Activated T-cell treated with anti-CD3 and anti-CD28 coated beads, Interleukin-2, amount 50 U/mL, for 4 hours (primary cell): ENCODE measurements at regions not wholly inside any gene's neighbourhood (a gene's known extent, or its start where the extent isn't known, plus 50 kb on each side); places are given as distances from the start of the nearest gene placed in this dataset.

Experiments used
- ATAC-seq, 2 donors: fragments of 200-7000 bp; cut with Tn5 transposase; one replicate each; pipeline ENCODE4 v1.10.0; 2021
- DNase-seq: peaks from one replicate; pipeline ENCODE4 v3.0.0-alpha.2; 2020
- H3K27me3 Mint-ChIP-seq: one replicate; pipeline ENCODE4 v1.8.0; 2021; ENCODE audit warnings: low read depth, mixed read lengths
- H3K36me3 Mint-ChIP-seq: one replicate; pipeline ENCODE4 v1.8.0; 2022; ENCODE audit warnings: mixed read lengths; ENCODE audit not compliant: insufficient read depth
- H3K4me1 Mint-ChIP-seq: one replicate; pipeline ENCODE4 v1.8.0; 2021; ENCODE audit warnings: low read depth, mixed read lengths
- H3K4me3 Mint-ChIP-seq: one replicate; pipeline ENCODE4 v1.8.0; 2021; ENCODE audit warnings: mild to moderate bottlenecking, moderate library complexity, mixed read lengths
- H3K9me3 Mint-ChIP-seq: one replicate; pipeline ENCODE4 v1.8.0; 2021; ENCODE audit warnings: mixed read lengths

DNA sequence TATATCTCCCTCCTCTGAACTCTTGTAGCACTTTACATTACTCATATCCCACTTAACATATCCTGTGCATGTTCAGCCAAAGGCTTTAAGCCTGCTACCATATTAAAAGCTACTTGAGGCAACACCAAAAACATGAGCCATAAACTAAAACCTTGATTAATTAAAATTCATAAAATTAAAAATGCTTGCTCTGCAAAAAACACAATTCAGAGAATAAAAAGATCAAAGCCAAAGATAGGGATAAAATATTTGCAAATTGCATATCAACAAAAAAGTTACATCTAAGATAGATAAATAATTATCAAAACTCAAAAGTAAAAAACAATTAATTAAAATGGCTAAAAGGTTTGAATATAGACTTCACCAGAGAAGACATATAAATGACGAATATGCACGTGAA, 495.4 kb upstream of the PIK3C3 start:
- Mint-ChIP-seq H3K9me3 (peaks cover 21% of the 10 kb centered on the region), H3K4me1 (no peaks in the 10 kb centered on the region)
- no peak for ATAC-seq

DNA sequence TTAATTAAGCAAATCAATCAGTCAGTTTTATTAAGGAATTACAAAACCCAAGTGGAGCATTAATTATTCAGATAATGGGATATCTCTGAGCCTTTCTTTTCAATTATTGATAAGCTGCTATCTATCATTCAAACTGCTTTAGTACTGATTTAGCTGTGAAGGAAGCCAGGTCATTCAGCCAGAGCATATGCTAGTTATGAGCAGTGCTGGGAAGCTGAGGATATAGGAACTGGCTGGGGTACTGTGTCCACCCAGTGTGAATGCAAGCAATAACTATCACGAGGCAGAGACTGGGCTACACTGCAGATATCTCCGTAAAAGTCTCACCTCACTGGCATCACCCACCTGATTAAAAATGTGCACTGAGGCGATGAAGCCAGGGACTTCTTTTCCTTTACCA, 496.7 kb upstream of the PIK3C3 start:
- DNase-seq (no peak), ATAC-seq (no peak)
- Mint-ChIP-seq H3K4me3 (no peak overlapping the region), H3K36me3 (no peaks in the 10 kb centered on the region), H3K4me1 (no peaks in the 10 kb centered on the region), H3K27me3 (no peaks in the 10 kb centered on the region), H3K9me3 (peaks cover 21% of the 10 kb centered on the region)

More for the DNA sequence above, 495.4 kb upstream of the PIK3C3 start:
- Mint-ChIP-seq H3K4me3 (no peak overlapping the region), H3K27me3 (no peaks in the 10 kb centered on the region), H3K36me3 (no peaks in the 10 kb centered on the region)
- no peak for DNase-seq

DNA sequence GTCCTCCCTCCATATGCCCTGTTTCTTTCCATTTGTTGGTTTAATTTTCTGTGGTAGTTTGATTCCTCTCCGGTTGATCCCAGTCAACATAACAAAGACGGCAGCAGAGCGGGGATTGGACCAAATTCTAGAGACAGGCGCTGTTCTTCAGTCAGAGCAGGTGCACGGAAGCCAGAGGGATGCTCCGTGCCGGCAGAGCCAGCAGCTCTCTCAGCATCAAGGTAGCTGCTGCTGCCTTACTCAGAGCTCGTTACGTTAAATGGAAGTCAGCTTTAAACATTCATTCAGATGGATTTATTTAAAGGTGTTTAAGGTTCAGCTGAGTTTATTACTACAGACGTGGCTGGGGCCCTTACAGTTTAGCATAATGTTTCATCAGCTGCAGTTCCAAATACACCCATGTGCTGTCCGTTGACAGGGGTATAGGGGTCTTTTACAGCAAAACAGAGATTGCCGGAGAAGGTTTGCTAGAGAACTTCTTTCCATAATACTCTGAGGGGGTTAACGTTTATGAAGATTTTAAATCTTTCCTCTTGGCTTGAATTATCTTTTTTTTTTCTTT, 497.2 kb upstream of the PIK3C3 start:
- H3K9me3 Mint-ChIP-seq: peaks cover 22% of the 10 kb centered on the region

DNA sequence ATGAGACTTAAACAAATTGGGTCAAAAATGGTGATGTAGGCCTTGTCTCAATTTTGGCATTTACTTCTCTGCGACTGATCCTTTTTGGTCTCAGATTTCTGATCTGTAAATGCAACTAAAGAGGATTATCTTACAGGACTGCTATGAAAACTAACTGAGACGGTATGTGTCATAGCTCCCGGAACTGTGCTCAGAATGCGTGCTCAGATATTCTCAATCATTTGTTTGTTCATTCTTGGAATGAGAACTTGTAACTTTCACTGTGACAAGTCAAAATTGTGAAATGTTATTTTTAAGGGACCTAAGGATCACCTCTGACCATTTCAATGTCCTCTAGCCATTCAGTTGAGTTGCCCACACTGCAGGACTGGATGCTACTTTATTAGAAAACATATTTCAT, 498.2 kb upstream of the PIK3C3 start:
- DNase-seq (no peak), ATAC-seq (no peak)
- Mint-ChIP-seq H3K4me3 (no peak overlapping the region), H3K27me3 (no peaks in the 10 kb centered on the region), H3K4me1 (no peaks in the 10 kb centered on the region), H3K36me3 (no peaks in the 10 kb centered on the region), H3K9me3 (peaks cover 22% of the 10 kb centered on the region)

More for the DNA sequence above, 497.2 kb upstream of the PIK3C3 start:
- no peaks in the 10 kb centered on the region for H3K4me1 Mint-ChIP-seq
- no peaks in the 10 kb centered on the region for H3K36me3 Mint-ChIP-seq
- no peak overlapping the region for H3K4me3 Mint-ChIP-seq
- ATAC-seq (no peak), DNase-seq (no peak)
- H3K27me3 Mint-ChIP-seq: no peaks in the 10 kb centered on the region

DNA sequence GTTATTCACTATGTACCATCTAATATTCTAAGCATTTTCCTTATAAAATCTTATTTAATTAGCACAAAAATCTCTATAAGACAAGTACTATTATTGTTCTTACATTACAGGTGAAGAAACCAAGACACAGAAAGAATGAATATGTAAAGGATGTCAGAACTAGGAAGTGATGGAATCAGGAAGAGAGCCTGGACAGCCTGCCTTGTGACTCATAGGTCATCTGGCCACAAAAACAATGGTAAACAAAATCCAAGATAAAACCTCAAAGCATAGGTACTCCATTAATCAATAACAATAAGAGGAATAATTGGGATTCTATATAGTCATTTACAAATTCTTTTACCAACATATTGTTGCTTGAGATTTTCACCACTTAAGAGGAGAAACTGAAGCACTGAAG, 505.4 kb upstream of the PIK3C3 start:
- Mint-ChIP-seq H3K9me3 (peaks cover 17% of the 10 kb centered on the region), H3K4me1 (no peaks in the 10 kb centered on the region), H3K4me3 (no peak overlapping the region), H3K36me3 (no peaks in the 10 kb centered on the region), H3K27me3 (no peaks in the 10 kb centered on the region)
- ATAC-seq: no peak
- no peak for DNase-seq

DNA sequence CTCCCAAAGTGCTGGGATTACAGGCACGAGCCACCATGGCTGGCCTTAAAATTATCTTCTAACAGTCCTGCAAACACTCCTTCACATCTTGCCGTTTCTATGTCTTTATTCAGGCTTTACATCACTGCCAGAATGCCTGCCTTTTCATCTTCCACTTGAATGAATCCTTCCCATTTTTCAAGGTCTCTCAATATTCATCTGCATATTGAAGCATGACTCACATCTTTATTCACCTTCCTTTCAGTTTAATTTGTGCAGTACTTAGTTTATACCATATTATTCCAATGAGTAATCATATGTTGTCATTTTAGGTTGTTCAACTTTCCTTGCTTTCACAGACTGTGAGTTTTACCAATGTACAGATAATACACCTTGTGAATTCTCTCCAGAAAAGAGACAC, 510.1 kb upstream of the PIK3C3 start:
- Mint-ChIP-seq H3K4me1 (no peaks in the 10 kb centered on the region), H3K4me3 (no peak overlapping the region), H3K9me3 (peaks cover 12% of the 10 kb centered on the region), H3K27me3 (no peaks in the 10 kb centered on the region), H3K36me3 (no peaks in the 10 kb centered on the region)
- no peak for ATAC-seq
- DNase-seq: no peak

DNA sequence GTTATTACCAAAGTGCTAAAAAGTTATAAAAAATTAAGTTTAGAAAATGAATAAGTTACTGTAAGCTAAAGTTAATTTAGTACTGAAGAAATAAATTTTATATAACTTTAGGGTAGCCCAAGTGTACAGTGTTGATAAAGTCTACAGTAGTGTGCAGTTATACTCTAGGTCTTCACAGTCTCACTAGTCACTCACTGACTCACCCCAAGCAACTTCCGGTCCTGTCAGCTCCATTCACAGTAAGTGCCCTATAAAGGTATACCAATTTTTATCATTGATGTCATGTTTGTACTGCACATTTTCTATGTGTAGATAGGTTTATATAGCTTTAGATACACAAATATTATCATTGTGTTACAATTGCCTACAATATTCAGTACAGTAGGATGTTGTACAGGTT, 518.3 kb upstream of the PIK3C3 start:
- DNase-seq (no peak), ATAC-seq (no peak)
- peaks cover 14% of the 10 kb centered on the region for H3K9me3 Mint-ChIP-seq
- no peaks in the 10 kb centered on the region for H3K27me3 Mint-ChIP-seq
- H3K4me1 Mint-ChIP-seq: no peaks in the 10 kb centered on the region
- H3K36me3 Mint-ChIP-seq: no peaks in the 10 kb centered on the region
- no peak overlapping the region for H3K4me3 Mint-ChIP-seq

DNA sequence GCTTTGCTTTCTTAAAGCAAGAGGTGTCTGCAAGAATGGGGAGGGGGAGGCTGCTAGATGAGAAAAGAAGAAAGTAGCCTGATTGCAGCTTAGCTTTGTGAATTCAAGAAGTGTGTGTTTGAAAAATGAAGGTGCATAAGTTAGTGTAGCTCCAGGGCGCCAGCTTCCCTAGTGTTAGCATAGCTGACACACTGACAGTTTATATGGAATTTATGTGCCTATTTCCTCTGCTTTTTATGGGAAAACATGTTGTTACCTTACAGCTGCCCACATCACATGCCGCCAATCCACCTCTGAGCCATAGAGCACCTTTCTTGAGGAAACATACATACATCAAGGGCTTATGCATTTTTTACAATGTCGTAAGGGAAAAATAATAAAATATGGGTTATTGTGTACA, 536.4 kb upstream of the PIK3C3 start:
- H3K27me3 Mint-ChIP-seq: no peaks in the 10 kb centered on the region
- no peak for DNase-seq

DNA sequence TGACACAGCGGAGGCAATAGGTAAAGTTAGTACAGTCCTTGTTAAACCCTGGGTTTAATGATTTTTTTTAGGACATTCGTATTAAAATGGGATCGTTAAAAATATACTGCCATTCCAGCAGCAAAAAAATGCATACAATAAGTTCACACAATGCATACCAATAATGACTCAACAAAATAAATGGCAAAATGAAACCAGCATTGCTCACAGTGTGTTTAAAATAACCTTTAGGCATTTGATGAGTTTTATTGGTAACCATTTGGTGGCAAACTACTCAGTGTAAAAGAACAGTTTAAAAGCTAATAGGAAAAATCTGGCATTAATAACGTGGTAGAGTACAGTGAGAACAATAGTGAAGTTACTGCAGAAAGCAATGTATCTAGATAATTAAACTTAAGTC, 539.0 kb upstream of the PIK3C3 start:
- ATAC-seq (no peak), DNase-seq (no peak)
- Mint-ChIP-seq H3K36me3 (no peaks in the 10 kb centered on the region), H3K9me3 (peaks cover 24% of the 10 kb centered on the region), H3K27me3 (no peaks in the 10 kb centered on the region), H3K4me1 (no peaks in the 10 kb centered on the region), H3K4me3 (no peak overlapping the region)

More for the DNA sequence above, 536.4 kb upstream of the PIK3C3 start:
- no peaks in the 10 kb centered on the region for H3K36me3 Mint-ChIP-seq
- H3K4me3 Mint-ChIP-seq: no peak overlapping the region
- peaks cover 22% of the 10 kb centered on the region for H3K9me3 Mint-ChIP-seq
- H3K4me1 Mint-ChIP-seq: no peaks in the 10 kb centered on the region
- ATAC-seq: no peak

DNA sequence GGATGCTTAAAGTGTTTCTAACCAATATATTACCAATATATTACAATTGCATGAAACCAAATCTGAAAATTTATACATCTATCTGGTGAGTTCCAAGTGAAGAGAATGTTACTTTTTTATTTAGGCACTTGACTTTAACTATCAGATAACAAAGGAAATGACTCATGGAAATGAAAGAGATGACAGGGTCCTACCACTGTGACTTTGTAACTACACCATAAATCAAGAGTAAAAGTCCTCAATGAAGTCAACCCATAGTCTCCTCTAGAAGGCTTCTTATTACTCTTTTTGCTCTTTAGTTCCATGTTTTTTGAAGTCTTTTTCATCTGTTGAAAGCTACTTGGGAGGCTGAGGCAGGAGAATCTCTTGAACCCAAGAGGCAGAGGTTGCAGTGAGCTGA, 545.0 kb upstream of the PIK3C3 start:
- Mint-ChIP-seq H3K36me3 (no peaks in the 10 kb centered on the region), H3K4me1 (no peaks in the 10 kb centered on the region), H3K27me3 (no peaks in the 10 kb centered on the region), H3K4me3 (no peak overlapping the region), H3K9me3 (peaks cover 19% of the 10 kb centered on the region)
- no peak for ATAC-seq
- no peak for DNase-seq

DNA sequence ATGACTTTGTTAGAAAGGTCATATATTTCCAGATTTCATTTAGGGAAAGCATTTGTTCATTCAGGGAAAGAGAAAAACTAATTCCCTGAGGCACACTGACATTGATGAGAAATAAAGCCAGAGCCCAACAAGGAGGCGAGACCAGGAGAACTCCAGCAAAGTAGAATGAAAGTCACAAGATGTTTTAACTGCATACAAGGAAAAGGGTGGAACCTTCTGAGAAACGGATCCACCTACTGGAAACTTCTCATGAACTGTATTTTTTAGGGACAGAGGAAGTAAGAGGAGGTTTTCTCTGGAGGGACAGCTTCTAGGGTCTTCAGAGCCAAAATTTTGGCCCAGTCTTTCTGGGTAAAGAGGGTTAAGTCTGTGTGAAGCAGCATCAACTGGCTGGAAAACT, 548.2 kb upstream of the PIK3C3 start:
- H3K9me3 Mint-ChIP-seq: peaks cover 6% of the 10 kb centered on the region

DNA sequence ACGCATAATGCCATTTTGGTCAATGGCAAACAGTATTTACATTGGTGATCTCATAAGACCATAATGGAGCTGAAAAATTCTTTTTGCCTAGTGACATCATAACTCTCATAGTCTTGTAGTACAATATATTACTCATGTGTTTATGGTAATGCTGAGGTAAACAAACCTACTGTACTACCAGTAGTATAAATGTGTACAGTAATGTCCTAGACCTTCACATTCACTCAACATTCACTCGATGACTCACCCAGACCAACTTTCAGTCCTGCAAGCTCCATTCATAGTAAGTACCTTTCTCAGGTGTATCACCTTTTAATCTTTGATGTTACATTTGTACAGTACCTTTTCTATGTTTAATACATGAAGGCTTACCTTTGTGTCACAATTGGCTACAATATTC, 558.2 kb upstream of the PIK3C3 start:
- H3K36me3 Mint-ChIP-seq: no peaks in the 10 kb centered on the region
- DNase-seq (no peak), ATAC-seq (no peak)
- no peaks in the 10 kb centered on the region for H3K27me3 Mint-ChIP-seq
- H3K4me3 Mint-ChIP-seq: no peak overlapping the region
- no peaks in the 10 kb centered on the region for H3K4me1 Mint-ChIP-seq
- H3K9me3 Mint-ChIP-seq: peaks cover 4% of the 10 kb centered on the region

More for the DNA sequence above, 548.2 kb upstream of the PIK3C3 start:
- no peaks in the 10 kb centered on the region for H3K27me3 Mint-ChIP-seq
- no peak for ATAC-seq
- H3K4me3 Mint-ChIP-seq: no peak overlapping the region
- no peak for DNase-seq
- no peaks in the 10 kb centered on the region for H3K4me1 Mint-ChIP-seq
- no peaks in the 10 kb centered on the region for H3K36me3 Mint-ChIP-seq

DNA sequence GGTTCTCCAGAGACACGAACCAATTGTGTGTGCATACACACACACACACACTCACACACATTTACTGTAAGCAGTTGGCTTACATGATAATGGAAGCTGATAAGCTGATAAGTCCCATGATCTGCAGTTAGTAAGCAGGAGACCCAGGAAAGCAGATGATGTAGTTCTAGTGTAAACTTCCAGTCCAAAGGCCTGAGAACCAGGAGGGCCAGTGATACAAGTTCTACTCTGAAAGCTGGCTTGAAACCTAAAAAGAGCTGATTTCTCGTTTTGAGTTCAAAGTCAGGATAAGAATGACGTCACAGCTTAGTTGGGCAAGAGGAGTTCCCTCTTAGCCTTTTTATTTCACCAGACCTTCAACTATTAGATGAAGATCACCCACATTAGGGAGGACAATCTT, 558.8 kb upstream of the PIK3C3 start:
- Mint-ChIP-seq H3K9me3 (peaks cover 4% of the 10 kb centered on the region), H3K4me3 (no peak overlapping the region), H3K27me3 (no peaks in the 10 kb centered on the region), H3K4me1 (no peaks in the 10 kb centered on the region), H3K36me3 (no peaks in the 10 kb centered on the region)
- DNase-seq: no peak
- ATAC-seq: no peak

DNA sequence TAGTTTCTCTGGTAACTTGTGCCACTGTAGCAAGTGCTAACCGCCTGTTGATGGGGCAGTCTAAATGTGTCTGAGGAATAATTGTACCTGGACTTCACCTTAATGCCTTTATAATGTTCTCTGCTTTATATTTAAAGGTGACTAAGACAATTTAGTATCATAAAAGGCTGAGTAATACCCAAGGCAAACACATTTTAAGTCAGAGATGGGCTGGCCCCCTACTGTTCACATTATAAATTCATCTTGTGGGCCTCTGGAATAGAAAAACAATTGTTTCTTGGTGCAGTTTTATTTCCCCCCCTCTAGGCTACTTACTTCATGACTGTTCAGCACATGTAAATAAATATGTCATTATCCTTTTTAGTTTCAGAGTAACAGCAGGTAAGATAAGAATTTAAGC, 559.3 kb upstream of the PIK3C3 start:
- H3K36me3 Mint-ChIP-seq: no peaks in the 10 kb centered on the region

DNA sequence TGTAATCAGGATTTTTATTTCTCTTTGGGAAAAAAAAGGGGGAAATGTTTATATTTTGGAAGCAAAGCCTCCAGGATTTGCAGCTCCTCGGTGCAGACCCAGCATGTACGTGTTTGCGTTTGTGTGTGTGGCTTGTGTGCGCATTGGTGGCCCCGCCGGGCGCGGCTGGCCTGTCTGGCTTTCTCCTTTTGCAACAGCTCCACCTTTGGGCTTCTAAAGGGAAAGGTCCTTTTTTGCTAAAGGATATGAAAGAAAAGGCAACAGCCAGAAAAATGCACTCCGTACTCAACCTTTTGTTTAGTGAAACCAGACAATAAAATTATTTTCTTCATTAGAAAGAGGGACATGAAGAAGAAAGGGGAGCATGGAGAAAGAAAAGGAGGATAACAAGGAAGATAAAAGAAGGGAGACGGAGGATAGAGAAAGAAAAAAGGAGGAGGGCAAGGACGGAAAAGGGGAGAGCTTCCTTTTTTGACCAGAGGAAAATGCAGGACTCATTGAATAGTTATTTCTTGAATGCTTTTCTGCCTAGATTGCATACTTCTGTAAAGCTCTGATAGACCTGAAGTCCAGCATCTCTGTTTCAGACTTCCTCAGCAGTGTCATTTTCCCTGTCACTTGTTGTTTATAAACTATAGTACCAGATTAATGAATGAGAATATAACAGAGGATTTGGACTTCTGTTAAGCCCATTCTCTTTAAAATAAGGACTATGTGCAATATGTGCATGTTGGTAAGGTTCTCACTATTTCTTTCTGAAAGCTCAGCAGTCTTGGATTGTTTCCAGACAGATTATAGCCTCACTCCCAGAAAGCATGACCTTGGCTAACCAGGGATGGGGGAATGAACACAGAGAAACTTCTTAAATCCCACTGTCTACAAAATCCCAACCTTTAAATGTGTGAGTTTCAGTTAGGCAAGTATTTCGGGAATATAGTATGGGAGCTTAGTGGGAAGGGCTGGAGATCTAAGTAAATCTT, 563.1 kb upstream of the PIK3C3 start:
- DNase-seq (no peak), ATAC-seq (no peak)
- no peaks in the 10 kb centered on the region for H3K36me3 Mint-ChIP-seq
- H3K4me3 Mint-ChIP-seq: no peak overlapping the region
- H3K9me3 Mint-ChIP-seq: no peaks in the 10 kb centered on the region
- H3K4me1 Mint-ChIP-seq: no peaks in the 10 kb centered on the region
- no peaks in the 10 kb centered on the region for H3K27me3 Mint-ChIP-seq

More for the DNA sequence above, 559.3 kb upstream of the PIK3C3 start:
- peaks cover 4% of the 10 kb centered on the region for H3K9me3 Mint-ChIP-seq
- ATAC-seq (no peak), DNase-seq (no peak)
- H3K27me3 Mint-ChIP-seq: no peaks in the 10 kb centered on the region
- no peaks in the 10 kb centered on the region for H3K4me1 Mint-ChIP-seq
- no peak overlapping the region for H3K4me3 Mint-ChIP-seq
